ENCODE measurements at regions not wholly inside any gene's neighbourhood (a gene's known extent, or its start where the extent isn't known, plus 50 kb on each side); places are given as distances from the start of the nearest gene placed in this dataset.
"Not testable (repeated sequence)": the region's sequence is repeated elsewhere in the genome, so short reads cannot be mapped to it uniquely, and the experiment has no call there.

- H3F3A ChIP-seq (ENCODE audit: low read depth) = no peaks in the 10 kb centered on the region
- H3K4me1 ChIP-seq (ENCODE audit: insufficient read depth, low read length, poor library complexity, severe bottlenecking) = no peaks in the 10 kb centered on the region
- H3K9ac ChIP-seq (ENCODE audit: low read depth, low read length, poor library complexity, severe bottlenecking) = no peak overlapping the region
- TF ChIP-seq CTCF (conservative IDR thresholded peaks at IDR 0.05; ENCODE audit: low read length) (no peak), EZH2phosphoT487 (IDR thresholded peaks at IDR 0.05; ENCODE audit: borderline replicate concordance) (no peak)
- no peaks in the 10 kb centered on the region for H4K20me1 ChIP-seq (ENCODE audit: insufficient read depth, low read length, poor library complexity, severe bottlenecking)
- H3K4me3 ChIP-seq (ENCODE audit: low read length, poor library complexity, severe bottlenecking) = no peak overlapping the region
- H3K4me2 ChIP-seq (ENCODE audit: low read depth, low read length, poor library complexity, severe bottlenecking) = no peak overlapping the region
- H3K36me3 ChIP-seq (ENCODE audit: insufficient read depth, low read length) = no peaks in the 10 kb centered on the region
- H3K27me3 ChIP-seq (ENCODE audit: insufficient read depth, low read length, poor library complexity, severe bottlenecking) = no peaks in the 10 kb centered on the region
- no peak overlapping the region for H2AFZ ChIP-seq (ENCODE audit: low read length)
- H3K9me2 ChIP-seq (replicated peaks; ENCODE audit: low read depth, low read length) = no peaks in the 10 kb centered on the region
- no peaks in the 10 kb centered on the region for H3K79me2 ChIP-seq (ENCODE audit: insufficient read depth, low read length)
- H3K9me3 ChIP-seq (ENCODE audit: insufficient read depth, low read depth, low read length) = peaks cover 3% of the 10 kb centered on the region; the same call in 1 of the 2 replicates
Measured at GRCh38 chr6:163732479-163732878, 318.0 kb downstream of the QKI start.

- not testable (repeated sequence) for H4K20me1 ChIP-seq (ENCODE audit: insufficient read depth, low read length, poor library complexity, severe bottlenecking); H3K9ac ChIP-seq (ENCODE audit: low read depth, low read length, poor library complexity, severe bottlenecking); H3K4me1 ChIP-seq (ENCODE audit: insufficient read depth, low read length, poor library complexity, severe bottlenecking); H3K4me3 ChIP-seq (ENCODE audit: low read length, poor library complexity, severe bottlenecking); H3K4me2 ChIP-seq (ENCODE audit: low read depth, low read length, poor library complexity, severe bottlenecking); H2AFZ ChIP-seq (ENCODE audit: low read length); H3K9me3 ChIP-seq (ENCODE audit: insufficient read depth, low read depth, low read length); H3K79me2 ChIP-seq (ENCODE audit: insufficient read depth, low read length); H3K36me3 ChIP-seq (ENCODE audit: insufficient read depth, low read length); H3F3A ChIP-seq (ENCODE audit: low read depth); H3K9me2 ChIP-seq (replicated peaks; ENCODE audit: low read depth, low read length); H3K27me3 ChIP-seq (ENCODE audit: insufficient read depth, low read length, poor library complexity, severe bottlenecking)
Measured at GRCh38 chr6:163732014-163732351, 317.5 kb downstream of the QKI start.

GRCh38 chr6:163731215-163732013 lies 316.9 kb downstream of the QKI start:
- no peak for TF ChIP-seq CTCF (conservative IDR thresholded peaks at IDR 0.05; ENCODE audit: low read length)
- Histone ChIP-seq H3K4me2 (ENCODE audit: low read depth, low read length, poor library complexity, severe bottlenecking) (no peak overlapping the region), H2AFZ (ENCODE audit: low read length) (no peak overlapping the region), H4K20me1 (ENCODE audit: insufficient read depth, low read length, poor library complexity, severe bottlenecking) (no peaks in the 10 kb centered on the region), H3K9me3 (ENCODE audit: insufficient read depth, low read depth, low read length) (peaks cover 3% of the 10 kb centered on the region; the same call in 1 of the 2 replicates), H3F3A (ENCODE audit: low read depth) (no peaks in the 10 kb centered on the region), H3K9ac (ENCODE audit: low read depth, low read length, poor library complexity, severe bottlenecking) (no peak overlapping the region), H3K4me3 (ENCODE audit: low read length, poor library complexity, severe bottlenecking) (no peak overlapping the region), H3K27me3 (ENCODE audit: insufficient read depth, low read length, poor library complexity, severe bottlenecking) (no peaks in the 10 kb centered on the region), H3K79me2 (ENCODE audit: insufficient read depth, low read length) (no peaks in the 10 kb centered on the region), H3K4me1 (ENCODE audit: insufficient read depth, low read length, poor library complexity, severe bottlenecking) (no peaks in the 10 kb centered on the region), H3K36me3 (ENCODE audit: insufficient read depth, low read length) (no peaks in the 10 kb centered on the region), H3K9me2 (replicated peaks; ENCODE audit: low read depth, low read length) (no peaks in the 10 kb centered on the region)
